GM23248 (cell line): ENCODE measurements at regions not wholly inside any gene's neighbourhood (a gene's known extent, or its start where the extent isn't known, plus 50 kb on each side); places are given as distances from the start of the nearest gene placed in this dataset.

Experiments used
- EZH2 ChIP-seq: fragments of 200-600 bp; sonication (generic); IDR thresholded peaks from 2 replicates; pipeline ENCODE4 v1.6.1; 2018; ENCODE audit warnings: antibody characterized with exemption, mild to moderate bottlenecking; ENCODE audit not compliant: insufficient read depth, poor library complexity, severe bottlenecking
- EZH2phosphoT487 ChIP-seq: fragments of 200-600 bp; sonication (generic); IDR thresholded peaks from 2 replicates; pipeline ENCODE4 v1.6.1; 2018; ENCODE audit warnings: antibody characterized with exemption, moderate library complexity, mild to moderate bottlenecking, low read depth; ENCODE audit not compliant: insufficient read depth

DNA sequence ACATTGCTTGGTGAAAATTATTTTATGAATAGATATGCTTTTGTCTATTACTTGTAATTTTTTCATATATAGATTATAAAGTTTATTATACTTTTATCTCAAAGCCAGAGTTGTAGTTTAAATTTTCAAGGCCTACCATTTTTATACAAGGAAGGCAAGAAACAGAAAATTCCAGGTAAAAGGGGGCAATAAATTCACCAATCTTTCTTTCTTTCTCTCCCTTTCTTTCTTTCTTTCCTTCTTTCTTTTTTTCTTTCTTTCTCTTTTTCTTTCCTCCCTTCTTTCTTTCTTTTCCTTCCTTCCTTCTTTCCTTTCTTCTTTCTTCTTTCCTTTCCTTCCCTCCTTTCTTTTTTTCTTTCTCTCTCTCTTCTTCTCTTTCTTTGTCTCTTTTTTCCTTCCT lies 529.4 kb downstream of the PCDH17 start:
- TF ChIP-seq EZH2 (no peak), EZH2phosphoT487 (no peak)
